GM12878 (cell line): ENCODE measurements at regions not wholly inside any gene's neighbourhood (a gene's known extent, or its start where the extent isn't known, plus 50 kb on each side); places are given as distances from the start of the nearest gene placed in this dataset.

Experiments used
- ATF3 ChIP-seq: IDR thresholded peaks from 2 replicates; pipeline ENCODE4 v1.6.1; 2011; ENCODE audit warnings: low read depth, mild to moderate bottlenecking, low read length, moderate library complexity, borderline replicate concordance; ENCODE audit errors: extremely low read depth
- GABPA ChIP-seq: IDR thresholded peaks from 2 replicates; pipeline ENCODE4 v1.6.1; 2014; ENCODE audit warnings: antibody characterized with exemption, low read depth, mild to moderate bottlenecking, inconsistent platforms

- no peak for TF ChIP-seq ATF3
- no peak for TF ChIP-seq GABPA
These were observed 601.8 kb downstream of the SLC16A7 start for GRCh38 chr12:60197589-60197988.
